Body of pancreas (tissue), 4 donors: ENCODE measurements at regions not wholly inside any gene's neighbourhood (a gene's known extent, or its start where the extent isn't known, plus 50 kb on each side); places are given as distances from the start of the nearest gene placed in this dataset.

Experiments
- CTCF ChIP-seq, 7 experiments: fragments of 450-650 bp in 4 of 7; fragments of 200-600 bp in 3 of 7; sonication (generic) in 3 of 7; IDR thresholded peaks; one replicate each; pipeline ENCODE4 v1.5.1; 2016 to 2019; ENCODE audit warnings: antibody characterized with exemption in 7 of 7
- POLR2A ChIP-seq, 3 donors: fragments of 450-650 bp; IDR thresholded peaks; one replicate each; pipeline ENCODE4 v1.6.1; 2016; ENCODE audit warnings: antibody characterized with exemption in 3 of 3, mild to moderate bottlenecking in 2 of 3

GRCh38 chr5:36373527-36374086 lies 71.9 kb upstream of the RANBP3L start:
- TF ChIP-seq POLR2A (IDR thresholded peaks at IDR 0.05): no peak
- no peak for TF ChIP-seq CTCF (IDR thresholded peaks at IDR 0.05)
